Activated CD4-positive, alpha-beta memory T cell treated with anti-CD3 and anti-CD28 coated beads, Interleukin-2, amount 10 ng/mL, durations not matched to agents 7 days and 5 days (primary cell): ENCODE measurements at regions not wholly inside any gene's neighbourhood (a gene's known extent, or its start where the extent isn't known, plus 50 kb on each side); places are given as distances from the start of the nearest gene placed in this dataset.
"Not testable (repeated sequence)": the region's sequence is repeated elsewhere in the genome, so short reads cannot be mapped to it uniquely, and the experiment has no call there.

Source experiments
- CTCF ChIA-PET: fragments of 350-600 bp; sonication (Branson Sonifier 250); formaldehyde crosslinking; loops from one replicate; lab custom pipeline; 2021; ENCODE audit warnings: antibody characterized with exemption, inconsistent platforms; lab: Charles Lee
- POLR2A ChIA-PET: fragments of 350-600 bp; sonication (Branson Sonifier 250); formaldehyde crosslinking; loops from one replicate; lab custom pipeline; 2021; ENCODE audit warnings: antibody characterized with exemption; lab: Charles Lee
- DNase-seq: peaks from one replicate; pipeline ENCODE4 v3.0.0-alpha.2; 2020
- H3K27ac Mint-ChIP-seq: one replicate; pipeline ENCODE4 v1.8.0; 2021; ENCODE audit warnings: mild to moderate bottlenecking, mixed read lengths
- H3K27me3 Mint-ChIP-seq: one replicate; pipeline ENCODE4 v1.8.0; 2021; ENCODE audit warnings: mixed read lengths
- H3K36me3 Mint-ChIP-seq: one replicate; pipeline ENCODE4 v1.8.0; 2021; ENCODE audit warnings: low read depth, mixed read lengths
- H3K4me1 Mint-ChIP-seq: one replicate; pipeline ENCODE4 v1.8.0; 2021; ENCODE audit warnings: mixed read lengths
- H3K4me3 Mint-ChIP-seq: one replicate; pipeline ENCODE4 v1.8.0; 2021; ENCODE audit warnings: mild to moderate bottlenecking, mixed read lengths
- H3K9me3 Mint-ChIP-seq: one replicate; pipeline ENCODE4 v1.8.0; 2021; ENCODE audit warnings: mixed read lengths

GRCh38 chr6:141965016-141965545 lies 167.6 kb upstream of the GJE1 start:
- Mint-ChIP-seq H3K36me3 (no peaks in the 10 kb centered on the region), H3K27ac (no peak overlapping the region), H3K27me3 (no peaks in the 10 kb centered on the region), H3K4me1 (peaks cover 2% of the 10 kb centered on the region), H3K4me3 (no peak overlapping the region), H3K9me3 (peaks cover 4% of the 10 kb centered on the region)
- DNase-seq: no peak
- CTCF ChIA-PET: no interaction called here
- POLR2A ChIA-PET: no interaction called here

DNA sequence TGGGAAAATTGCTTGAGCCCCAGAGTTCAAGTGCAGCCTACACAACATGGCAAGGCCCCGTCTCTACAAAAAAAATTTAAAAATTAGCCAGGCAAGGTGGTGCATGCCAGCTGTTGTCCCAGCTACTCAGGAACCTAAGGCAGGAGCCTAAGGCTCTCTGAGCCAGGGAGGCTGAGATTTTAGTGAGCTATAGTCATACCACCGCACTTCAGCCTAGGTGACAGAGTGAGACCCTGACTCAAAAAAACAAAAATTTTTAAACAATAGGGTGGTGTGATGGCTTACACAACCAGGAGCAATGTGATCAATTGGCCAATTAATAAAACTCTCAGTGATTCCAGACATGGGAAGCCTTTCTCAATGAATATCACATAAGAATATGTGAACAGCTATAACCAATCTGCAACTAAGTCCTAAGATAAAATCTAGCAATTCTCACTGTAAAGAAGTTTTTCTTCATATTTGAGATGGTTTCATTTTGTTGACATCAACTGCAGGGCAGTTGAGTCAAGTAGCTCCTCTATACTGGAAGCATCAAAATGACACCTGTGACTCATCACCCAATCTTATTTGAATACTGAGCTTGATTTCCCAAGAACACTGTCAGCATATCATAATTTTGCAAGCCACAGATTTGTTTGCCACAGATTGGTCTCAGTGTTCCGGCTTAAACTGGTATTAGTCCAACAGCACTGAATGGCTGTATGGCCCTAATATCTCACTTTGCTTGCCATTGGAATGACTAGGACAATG lies 169.0 kb upstream of the GJE1 start:
- POLR2A ChIA-PET: no interaction called here
- H3K27ac Mint-ChIP-seq: no peak overlapping the region
- H3K9me3 Mint-ChIP-seq: no peaks in the 10 kb centered on the region
- no peak overlapping the region for H3K4me3 Mint-ChIP-seq
- no peaks in the 10 kb centered on the region for H3K27me3 Mint-ChIP-seq
- no peaks in the 10 kb centered on the region for H3K36me3 Mint-ChIP-seq
- CTCF ChIA-PET: interaction anchor here (1.0 kb wide), 1 partner anchor 26 kb away, joined by 3 read pairs; no protein-coding TSS in a partner anchor
- H3K4me1 Mint-ChIP-seq: peaks cover 2% of the 10 kb centered on the region
- no peak for DNase-seq

GRCh38 chr6:141957271-141957670 lies 175.5 kb upstream of the GJE1 start:
- Mint-ChIP-seq H3K27ac (no peak overlapping the region), H3K4me1 (no peaks in the 10 kb centered on the region), H3K4me3 (no peak overlapping the region), H3K9me3 (peaks cover 24% of the 10 kb centered on the region), H3K27me3 (no peaks in the 10 kb centered on the region), H3K36me3 (no peaks in the 10 kb centered on the region)
- DNase-seq: no peak
- ChIA-PET CTCF (no interaction called here), POLR2A (no interaction called here)

- H3K4me3 Mint-ChIP-seq: no peak overlapping the region
- H3K9me3 Mint-ChIP-seq: peaks cover 28% of the 10 kb centered on the region
- ChIA-PET POLR2A (no interaction called here), CTCF (no interaction called here)
- H3K27me3 Mint-ChIP-seq: no peaks in the 10 kb centered on the region
- H3K36me3 Mint-ChIP-seq: no peaks in the 10 kb centered on the region
- no peak overlapping the region for H3K27ac Mint-ChIP-seq
- DNase-seq: no peak
- H3K4me1 Mint-ChIP-seq: no peaks in the 10 kb centered on the region
These were observed 175.9 kb upstream of the GJE1 start for GRCh38 chr6:141956868-141957267.

DNA sequence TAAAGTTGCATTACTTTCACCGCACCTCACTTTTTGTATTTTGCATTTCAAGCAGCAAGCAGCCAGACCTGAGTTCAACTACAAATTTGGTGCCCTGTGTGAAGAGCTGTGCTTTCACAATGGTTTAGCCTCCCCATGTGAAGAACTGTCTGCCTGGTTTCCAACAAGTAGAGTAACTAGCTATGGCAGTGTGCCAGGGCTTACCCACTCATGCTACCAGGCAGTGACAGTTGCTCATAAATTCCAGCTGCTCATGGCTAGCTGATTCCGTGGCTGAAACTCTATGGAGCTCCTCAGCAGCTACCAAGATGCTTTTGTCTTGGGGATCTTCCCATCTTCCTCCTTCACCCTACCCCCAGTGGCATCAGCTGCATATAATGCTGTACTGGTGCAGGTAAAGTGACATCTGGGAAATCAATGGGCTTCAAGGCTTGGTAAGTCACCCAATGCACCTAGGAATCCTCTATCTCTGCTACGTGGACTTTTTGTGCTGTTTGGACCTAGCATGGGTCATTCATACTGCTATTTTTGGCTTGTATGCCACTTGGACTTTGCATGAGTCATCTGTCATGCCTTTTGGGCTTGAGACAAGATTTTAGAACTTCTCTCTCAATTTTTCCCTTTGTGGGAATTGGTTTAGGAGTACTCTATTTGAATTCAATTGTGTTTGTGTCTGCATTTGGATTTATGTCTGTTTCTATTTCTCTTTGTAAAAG lies 176.5 kb upstream of the GJE1 start:
- peaks cover 30% of the 10 kb centered on the region for H3K9me3 Mint-ChIP-seq
- H3K4me3 Mint-ChIP-seq: no peak overlapping the region
- no peaks in the 10 kb centered on the region for H3K4me1 Mint-ChIP-seq
- no peak overlapping the region for H3K27ac Mint-ChIP-seq
- DNase-seq: no peak
- CTCF ChIA-PET: no interaction called here
- no peaks in the 10 kb centered on the region for H3K36me3 Mint-ChIP-seq
- no peaks in the 10 kb centered on the region for H3K27me3 Mint-ChIP-seq
- POLR2A ChIA-PET: no interaction called here

DNA sequence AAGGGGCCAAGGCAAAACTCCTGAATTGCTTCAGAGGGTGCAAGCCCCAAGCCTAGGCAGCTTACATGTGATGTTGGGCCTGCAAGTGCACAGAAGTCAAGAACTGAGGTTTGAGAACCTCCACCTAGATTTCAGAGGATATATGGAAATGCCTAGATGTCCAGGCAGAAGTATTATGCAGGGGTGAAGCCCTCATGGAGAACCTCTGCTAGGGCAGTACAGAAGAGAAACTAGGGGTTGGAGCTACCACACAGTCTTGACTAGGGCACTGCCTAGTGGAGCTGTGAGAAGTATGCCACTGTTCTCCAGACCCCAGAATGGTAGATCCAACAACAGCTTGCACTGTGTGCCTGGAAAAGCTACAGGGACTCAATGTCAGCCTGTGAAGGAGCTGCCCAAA lies 179.7 kb upstream of the GJE1 start:
- ChIA-PET CTCF (no interaction called here), POLR2A (no interaction called here)
- Mint-ChIP-seq H3K27ac (no peak overlapping the region), H3K4me3 (no peak overlapping the region), H3K27me3 (no peaks in the 10 kb centered on the region), H3K9me3 (peaks cover 30% of the 10 kb centered on the region), H3K36me3 (no peaks in the 10 kb centered on the region), H3K4me1 (no peaks in the 10 kb centered on the region)
- no peak for DNase-seq

DNA sequence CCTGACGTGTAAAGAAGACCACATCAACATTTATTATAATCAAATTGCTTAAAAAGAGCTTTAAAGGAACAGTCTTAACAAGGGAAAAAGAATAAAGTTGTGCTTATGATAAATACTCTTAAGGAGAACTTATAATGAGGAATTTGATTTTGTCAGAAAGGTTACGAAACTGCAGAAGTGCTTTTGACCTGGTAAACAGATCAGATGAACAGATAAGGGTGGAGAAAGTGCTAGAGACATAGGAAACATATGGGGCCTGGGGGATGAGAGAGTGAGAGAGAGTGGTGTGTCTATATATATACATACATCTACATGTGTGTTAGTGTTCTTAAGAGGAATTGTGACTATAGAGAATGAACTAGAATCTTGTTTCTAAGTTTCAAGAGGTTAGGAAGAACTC lies 186.2 kb upstream of the GJE1 start:
- ChIA-PET CTCF (no interaction called here), POLR2A (no interaction called here)
- no peaks in the 10 kb centered on the region for H3K4me1 Mint-ChIP-seq
- peaks cover 10% of the 10 kb centered on the region for H3K9me3 Mint-ChIP-seq
- no peak for DNase-seq
- H3K36me3 Mint-ChIP-seq: no peaks in the 10 kb centered on the region
- no peak overlapping the region for H3K4me3 Mint-ChIP-seq
- H3K27me3 Mint-ChIP-seq: no peaks in the 10 kb centered on the region
- no peak overlapping the region for H3K27ac Mint-ChIP-seq

- no peaks in the 10 kb centered on the region for H3K4me1 Mint-ChIP-seq
- H3K4me3 Mint-ChIP-seq: no peak overlapping the region
- no peaks in the 10 kb centered on the region for H3K36me3 Mint-ChIP-seq
- no peaks in the 10 kb centered on the region for H3K27me3 Mint-ChIP-seq
- no peak for DNase-seq
- H3K27ac Mint-ChIP-seq: no peak overlapping the region
- H3K9me3 Mint-ChIP-seq: peaks cover 6% of the 10 kb centered on the region
- POLR2A ChIA-PET: no interaction called here
- CTCF ChIA-PET: no interaction called here
These were observed 194.1 kb upstream of the GJE1 start for GRCh38 chr6:141938664-141939063.

DNA sequence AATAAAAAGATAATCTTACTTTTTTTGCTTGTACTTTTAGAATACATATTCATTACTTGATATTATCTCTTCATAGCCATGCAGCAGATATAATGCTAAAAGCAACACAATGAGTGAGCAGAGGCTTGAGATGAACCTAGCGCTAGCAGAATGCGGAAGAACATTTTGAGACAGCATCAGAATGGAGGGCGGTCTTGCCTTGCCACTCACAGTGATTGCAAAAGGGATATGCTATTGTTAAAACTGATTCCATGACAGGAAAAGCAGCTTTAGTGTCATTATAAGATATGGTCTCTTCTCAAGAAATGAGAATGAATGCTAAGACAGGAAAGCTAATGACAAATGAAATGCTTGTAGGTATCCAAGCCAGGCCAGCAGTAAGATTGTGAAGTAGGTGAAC lies 200.0 kb upstream of the GJE1 start:
- H3K27me3 Mint-ChIP-seq: no peaks in the 10 kb centered on the region
- no peak overlapping the region for H3K27ac Mint-ChIP-seq
- POLR2A ChIA-PET: no interaction called here
- no peak for DNase-seq
- CTCF ChIA-PET: no interaction called here
- H3K36me3 Mint-ChIP-seq: no peaks in the 10 kb centered on the region
- no peaks in the 10 kb centered on the region for H3K9me3 Mint-ChIP-seq
- no peaks in the 10 kb centered on the region for H3K4me1 Mint-ChIP-seq
- no peak overlapping the region for H3K4me3 Mint-ChIP-seq

DNA sequence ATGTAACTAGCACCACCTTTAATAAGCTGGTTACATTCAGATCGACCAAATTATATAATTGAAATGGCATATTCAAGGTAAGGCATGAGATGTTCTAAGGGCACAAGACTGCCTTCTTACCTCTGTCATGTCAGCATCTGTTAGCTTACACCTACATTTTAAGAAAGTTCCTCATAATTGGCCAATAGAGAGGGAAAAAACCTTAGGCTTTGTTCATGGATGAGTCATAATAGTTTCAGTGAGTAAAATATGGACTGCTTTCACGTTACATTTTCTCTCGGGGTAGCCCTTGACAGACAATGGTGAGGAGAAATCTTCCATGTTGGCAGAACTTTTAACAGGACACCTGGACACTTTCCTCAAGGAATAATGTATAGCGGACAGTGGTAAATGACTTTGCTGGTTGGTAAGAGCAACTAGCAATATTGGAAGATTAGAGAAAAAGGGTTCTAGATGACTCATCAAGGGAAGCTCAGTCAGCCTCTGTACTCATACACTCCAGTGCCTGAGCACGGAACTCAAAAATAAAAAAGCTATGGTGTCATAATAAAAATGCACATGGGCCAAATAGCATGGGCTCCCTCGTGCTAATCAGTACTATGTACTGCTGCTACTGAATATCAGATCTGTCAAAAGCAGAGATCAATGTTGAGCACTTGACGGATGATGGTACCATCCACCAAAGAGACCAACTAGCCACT lies 206.4 kb upstream of the GJE1 start:
- H3K27me3 Mint-ChIP-seq: not testable (repeated sequence)

DNA sequence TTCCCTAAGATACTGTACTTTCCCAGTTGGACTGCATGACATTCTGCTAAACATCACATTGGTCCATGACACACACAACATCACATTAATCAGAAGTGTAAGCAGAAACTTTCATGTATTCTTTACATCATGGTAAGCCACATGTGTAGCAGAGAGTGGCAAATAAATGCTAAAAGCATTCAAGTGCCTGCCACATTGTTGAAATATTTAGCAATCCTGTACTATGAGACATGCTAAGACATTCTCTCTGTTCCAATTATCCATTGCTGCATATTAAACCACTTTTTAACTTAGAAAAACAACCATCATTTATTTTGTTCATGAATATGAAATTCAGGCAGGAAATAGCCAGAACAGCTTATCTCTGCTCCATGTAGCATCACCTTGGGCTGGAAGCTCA lies 207.7 kb upstream of the GJE1 start:
- ChIA-PET POLR2A (no interaction called here), CTCF (no interaction called here)
- Mint-ChIP-seq H3K4me3 (no peak overlapping the region), H3K9me3 (peaks cover 5% of the 10 kb centered on the region), H3K4me1 (no peaks in the 10 kb centered on the region), H3K36me3 (no peaks in the 10 kb centered on the region), H3K27me3 (no peaks in the 10 kb centered on the region), H3K27ac (no peak overlapping the region)
- DNase-seq: no peak

More for the DNA sequence above, 206.4 kb upstream of the GJE1 start:
- H3K36me3 Mint-ChIP-seq, H3K27ac Mint-ChIP-seq, H3K9me3 Mint-ChIP-seq, H3K4me1 Mint-ChIP-seq, CTCF ChIA-PET, H3K4me3 Mint-ChIP-seq, POLR2A ChIA-PET, DNase-seq: not testable (repeated sequence)

GRCh38 chr6:141922898-141923297 lies 209.8 kb upstream of the GJE1 start:
- Mint-ChIP-seq H3K36me3 (no peaks in the 10 kb centered on the region), H3K9me3 (peaks cover 5% of the 10 kb centered on the region), H3K27ac (no peak overlapping the region), H3K4me1 (no peaks in the 10 kb centered on the region), H3K27me3 (no peaks in the 10 kb centered on the region), H3K4me3 (no peak overlapping the region)
- CTCF ChIA-PET: no interaction called here
- POLR2A ChIA-PET: interaction anchor here (0.6 kb wide), 1 partner anchor 54 kb away, joined by 3 read pairs; no protein-coding TSS in a partner anchor
- DNase-seq: no peak
